ENCODE measurements at regions not wholly inside any gene's neighbourhood (a gene's known extent, or its start where the extent isn't known, plus 50 kb on each side); places are given as distances from the start of the nearest gene placed in this dataset.
A peak's percentile ranks its signal among the peaks of the same experiment; 100 is the strongest.

DNA sequence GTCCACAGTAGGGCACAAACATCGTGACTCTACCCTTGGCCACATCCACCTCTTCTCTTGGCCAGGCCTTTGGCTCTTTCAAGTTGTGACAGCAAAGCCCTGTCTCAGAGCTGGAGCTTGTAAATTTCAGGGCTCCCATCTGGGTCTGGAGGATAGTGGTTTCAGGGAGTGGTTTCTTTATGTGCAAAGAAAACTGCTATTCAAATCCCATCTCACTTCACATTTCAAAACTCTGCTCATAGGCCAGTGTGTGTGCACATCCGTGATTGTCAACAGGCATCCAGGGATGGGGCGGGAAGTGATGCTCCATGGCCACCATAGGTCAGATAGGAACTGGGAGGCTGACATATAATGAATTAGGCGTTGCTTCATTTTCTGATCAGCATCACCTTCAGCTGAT lies 107.8 kb upstream of the IL12B start:
- no peak for DNase-seq
- H3K4me3 ChIP-seq (ENCODE audit: insufficient read depth, low read depth, low read length): no peak overlapping the region
- H3K27me3 ChIP-seq (ENCODE audit: control insufficient read depth, insufficient read depth, low read length): no peaks in the 10 kb centered on the region
- H3K36me3 ChIP-seq (replicated peaks; ENCODE audit: control insufficient read depth, insufficient read depth, low read length): no peaks in the 10 kb centered on the region

DNA sequence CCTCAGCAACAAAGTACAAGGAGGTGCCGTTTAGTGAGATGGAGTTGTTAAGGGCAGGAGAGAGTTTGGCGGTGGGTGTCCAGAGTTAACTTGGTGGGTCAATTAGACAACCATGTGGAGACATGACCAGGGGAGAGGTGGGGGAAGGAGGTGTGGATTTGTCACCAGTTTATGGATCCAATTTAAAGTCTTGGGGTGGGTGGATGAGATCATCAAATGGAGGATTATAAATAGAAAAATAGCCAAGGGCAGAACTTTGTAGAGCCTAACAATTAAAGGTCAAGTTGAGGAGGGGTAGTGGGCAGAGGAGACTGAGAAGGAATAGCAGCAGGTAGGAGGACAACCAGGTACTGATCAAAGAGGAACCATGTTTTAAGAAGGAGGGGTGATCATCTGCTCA lies 108.7 kb upstream of the IL12B start:
- no peak overlapping the region for H3K4me3 ChIP-seq (ENCODE audit: insufficient read depth, low read depth, low read length)
- H3K27me3 ChIP-seq (ENCODE audit: control insufficient read depth, insufficient read depth, low read length): no peaks in the 10 kb centered on the region
- DNase-seq: no peak
- H3K36me3 ChIP-seq (replicated peaks; ENCODE audit: control insufficient read depth, insufficient read depth, low read length): no peaks in the 10 kb centered on the region

DNA sequence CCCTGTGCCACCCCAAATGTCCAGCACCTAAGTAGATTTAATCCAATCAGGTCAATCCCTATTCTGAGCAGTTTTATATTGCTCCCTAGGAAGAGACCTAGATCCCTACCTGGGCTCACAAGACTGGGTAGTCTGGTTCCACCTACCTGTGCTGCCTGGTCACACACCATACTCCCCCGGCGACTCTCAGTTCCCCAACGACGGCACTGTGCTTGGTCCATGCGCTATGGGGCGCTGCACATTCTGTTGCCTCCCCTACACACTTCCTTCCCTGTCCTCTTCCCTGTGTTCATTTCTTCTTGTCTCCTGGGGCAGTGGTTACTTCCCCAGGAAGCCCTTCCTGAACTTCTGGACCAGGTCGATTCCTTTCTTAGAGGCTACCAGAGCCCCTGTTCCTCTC lies 109.9 kb upstream of the IL12B start:
- Histone ChIP-seq H3K4me3 (ENCODE audit: insufficient read depth, low read depth, low read length) (no peak overlapping the region), H3K36me3 (replicated peaks; ENCODE audit: control insufficient read depth, insufficient read depth, low read length) (no peaks in the 10 kb centered on the region), H3K27me3 (ENCODE audit: control insufficient read depth, insufficient read depth, low read length) (no peaks in the 10 kb centered on the region)
- peak; percentile 10 for DNase-seq

DNA sequence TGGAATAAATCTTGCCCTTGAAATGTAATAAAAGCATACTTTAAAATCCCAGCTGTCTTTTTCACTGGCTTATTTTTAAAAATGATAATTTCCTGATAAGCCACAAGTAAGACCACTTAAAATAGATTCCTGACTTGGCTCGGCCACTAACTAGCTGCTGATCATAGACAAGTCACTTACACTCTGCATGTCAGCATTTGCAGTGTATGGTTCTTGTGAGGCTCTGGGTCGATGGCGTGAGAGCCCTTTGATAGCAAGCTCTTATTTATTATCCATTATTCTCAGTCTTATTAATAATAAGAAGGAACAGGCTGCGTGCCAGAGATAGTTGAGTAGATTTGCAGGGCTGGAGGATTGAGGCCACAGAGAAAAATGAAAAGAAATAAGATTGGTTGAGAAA lies 110.7 kb upstream of the IL12B start:
- no peaks in the 10 kb centered on the region for H3K27me3 ChIP-seq (ENCODE audit: control insufficient read depth, insufficient read depth, low read length)
- H3K36me3 ChIP-seq (replicated peaks; ENCODE audit: control insufficient read depth, insufficient read depth, low read length): no peaks in the 10 kb centered on the region
- no peak for DNase-seq
- no peak overlapping the region for H3K4me3 ChIP-seq (ENCODE audit: insufficient read depth, low read depth, low read length)

DNA sequence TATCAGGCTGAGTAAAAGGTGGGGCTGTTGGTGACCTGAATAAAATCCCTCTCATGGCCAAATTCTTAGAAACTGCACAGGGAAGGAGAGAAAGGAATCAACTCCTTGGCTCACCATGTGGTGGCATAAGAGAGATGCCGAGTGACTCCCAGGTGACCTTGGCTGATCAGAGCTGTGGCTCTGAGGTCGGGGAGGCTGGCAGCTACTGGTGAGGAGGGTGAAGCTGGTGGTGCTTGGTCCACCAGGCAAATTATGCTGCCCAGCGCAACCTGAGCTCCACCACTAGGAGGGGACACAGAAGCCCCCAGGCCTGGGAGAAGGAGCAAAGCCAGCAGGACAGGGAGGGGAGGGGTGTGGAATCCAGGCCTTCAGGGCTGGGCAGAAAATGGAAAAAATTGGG lies 111.2 kb upstream of the IL12B start:
- Histone ChIP-seq H3K27me3 (ENCODE audit: control insufficient read depth, insufficient read depth, low read length) (no peaks in the 10 kb centered on the region), H3K36me3 (replicated peaks; ENCODE audit: control insufficient read depth, insufficient read depth, low read length) (no peaks in the 10 kb centered on the region), H3K4me3 (ENCODE audit: insufficient read depth, low read depth, low read length) (no peak overlapping the region)
- DNase-seq: peak; percentile 62

DNA sequence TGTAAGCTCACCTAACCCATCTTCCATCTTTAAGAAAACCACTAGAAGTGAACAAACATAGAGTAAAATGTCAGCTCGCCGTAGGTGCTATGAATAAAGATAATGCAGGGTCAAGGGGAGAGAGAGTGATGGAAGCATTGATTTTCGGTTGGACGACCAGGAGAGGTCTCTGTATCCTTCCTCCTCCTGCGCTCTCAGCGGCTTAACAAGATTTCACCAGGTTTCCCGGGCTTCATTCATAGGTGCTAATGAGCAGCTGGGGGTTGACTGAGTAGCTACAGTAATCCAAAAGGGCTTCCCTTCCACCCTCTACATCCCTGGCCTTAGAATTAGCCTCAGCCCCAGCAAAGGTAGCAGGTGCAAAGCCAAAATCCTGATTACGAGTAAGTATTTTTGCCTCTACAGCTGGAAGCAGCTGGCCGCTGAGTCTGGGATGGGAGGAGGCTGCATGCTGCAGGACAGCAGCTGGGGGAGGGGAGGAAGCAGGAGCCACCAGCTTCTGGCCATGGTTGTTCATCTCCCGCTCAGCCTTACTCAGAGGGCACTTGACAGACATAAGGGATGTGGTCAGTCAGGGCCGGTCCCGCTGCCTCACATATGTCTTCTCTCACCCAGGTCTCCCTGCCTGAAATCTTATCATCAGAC lies 112.0 kb upstream of the IL12B start:
- no peaks in the 10 kb centered on the region for H3K36me3 ChIP-seq (replicated peaks; ENCODE audit: control insufficient read depth, insufficient read depth, low read length)
- peak; percentile 64 for DNase-seq
- H3K4me3 ChIP-seq (ENCODE audit: insufficient read depth, low read depth, low read length): no peak overlapping the region
- no peaks in the 10 kb centered on the region for H3K27me3 ChIP-seq (ENCODE audit: control insufficient read depth, insufficient read depth, low read length)

DNA sequence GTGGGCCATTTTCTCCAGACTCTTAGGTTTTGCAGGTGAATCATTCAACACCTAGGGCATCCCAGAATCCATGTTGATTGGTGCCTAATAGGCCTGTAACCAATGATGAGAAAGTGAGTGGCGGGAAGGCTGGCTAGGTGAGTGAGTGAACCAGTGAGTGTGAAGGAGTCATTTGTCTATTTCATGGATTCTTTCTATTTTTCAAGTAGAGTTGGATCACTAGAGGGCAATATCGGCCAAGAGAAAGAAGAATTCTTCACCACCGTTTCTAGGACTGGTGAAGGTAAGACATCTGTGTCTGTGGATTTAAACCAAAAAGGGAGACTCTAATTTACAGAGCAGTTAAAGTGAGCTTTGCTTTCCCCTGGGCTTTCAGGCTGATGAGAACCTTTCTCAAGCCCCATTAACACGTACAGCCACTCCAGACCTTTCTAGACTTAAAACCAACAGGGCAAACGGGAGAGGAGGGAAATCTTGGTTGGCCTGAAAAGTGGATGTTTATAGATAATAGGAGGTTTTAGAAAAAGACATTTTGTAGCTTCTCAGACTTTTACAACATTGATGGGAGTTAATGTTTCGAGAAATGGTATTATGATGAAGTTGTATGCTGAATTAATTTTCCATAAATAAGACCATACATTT lies 114.3 kb upstream of the IL12B start:
- H3K27me3 ChIP-seq (ENCODE audit: control insufficient read depth, insufficient read depth, low read length): no peaks in the 10 kb centered on the region
- peak; percentile 56 for DNase-seq
- H3K4me3 ChIP-seq (ENCODE audit: insufficient read depth, low read depth, low read length): no peak overlapping the region
- H3K36me3 ChIP-seq (replicated peaks; ENCODE audit: control insufficient read depth, insufficient read depth, low read length): no peaks in the 10 kb centered on the region

DNA sequence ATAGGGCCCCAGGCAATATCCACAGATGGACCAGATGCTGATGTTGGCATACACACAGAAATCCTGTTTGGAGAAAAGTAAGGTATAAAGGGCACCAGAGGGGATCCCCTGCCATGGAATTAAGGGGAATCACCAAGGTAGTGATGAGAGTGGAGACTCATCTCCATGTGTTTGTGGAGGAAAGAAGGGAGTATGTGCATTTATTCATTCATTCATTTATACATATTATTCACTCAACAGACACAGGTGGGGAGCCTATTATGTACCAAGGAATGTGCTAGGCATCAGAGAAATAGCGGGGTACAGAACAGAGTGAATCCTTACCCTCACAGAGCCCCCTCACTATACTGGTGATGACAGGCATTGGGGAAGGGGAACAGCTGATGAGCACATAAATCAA lies 116.8 kb upstream of the IL12B start:
- DNase-seq: no peak
- Histone ChIP-seq H3K4me3 (ENCODE audit: insufficient read depth, low read depth, low read length) (no peak overlapping the region), H3K27me3 (ENCODE audit: control insufficient read depth, insufficient read depth, low read length) (no peaks in the 10 kb centered on the region)

DNA sequence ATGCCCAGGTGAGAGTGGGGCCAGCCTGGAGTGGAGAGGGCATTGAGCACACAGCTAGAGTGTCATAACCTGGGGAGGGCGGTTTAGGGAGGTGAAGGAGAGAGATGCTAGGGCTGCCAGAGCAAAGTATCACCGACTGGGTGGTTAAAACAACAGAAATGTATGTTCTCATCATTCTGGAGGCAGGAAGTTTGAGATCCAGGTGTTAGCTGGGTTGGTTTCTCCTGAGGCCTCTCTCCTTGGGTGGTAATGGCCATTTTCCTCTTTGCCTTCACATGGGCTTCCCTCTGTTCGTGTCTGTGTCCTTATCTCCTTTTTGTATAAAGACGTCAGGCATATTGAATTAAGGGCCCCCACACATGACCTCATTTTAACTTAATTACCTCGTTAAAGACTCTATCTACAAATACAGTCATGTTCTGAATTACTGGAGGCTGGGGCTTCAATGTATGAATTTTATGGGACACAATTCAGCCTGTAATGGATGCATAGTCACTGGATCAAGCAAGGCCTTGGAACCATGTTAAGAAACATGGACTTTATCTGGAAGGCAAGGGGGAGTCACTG lies 118.6 kb upstream of the IL12B start:
- no peaks in the 10 kb centered on the region for H3K36me3 ChIP-seq (replicated peaks; ENCODE audit: control insufficient read depth, insufficient read depth, low read length)
- no peaks in the 10 kb centered on the region for H3K27me3 ChIP-seq (ENCODE audit: control insufficient read depth, insufficient read depth, low read length)
- H3K4me3 ChIP-seq (ENCODE audit: insufficient read depth, low read depth, low read length): no peak overlapping the region
- no peak for DNase-seq

More for the DNA sequence above, 116.8 kb upstream of the IL12B start:
- no peaks in the 10 kb centered on the region for H3K36me3 ChIP-seq (replicated peaks; ENCODE audit: control insufficient read depth, insufficient read depth, low read length)

DNA sequence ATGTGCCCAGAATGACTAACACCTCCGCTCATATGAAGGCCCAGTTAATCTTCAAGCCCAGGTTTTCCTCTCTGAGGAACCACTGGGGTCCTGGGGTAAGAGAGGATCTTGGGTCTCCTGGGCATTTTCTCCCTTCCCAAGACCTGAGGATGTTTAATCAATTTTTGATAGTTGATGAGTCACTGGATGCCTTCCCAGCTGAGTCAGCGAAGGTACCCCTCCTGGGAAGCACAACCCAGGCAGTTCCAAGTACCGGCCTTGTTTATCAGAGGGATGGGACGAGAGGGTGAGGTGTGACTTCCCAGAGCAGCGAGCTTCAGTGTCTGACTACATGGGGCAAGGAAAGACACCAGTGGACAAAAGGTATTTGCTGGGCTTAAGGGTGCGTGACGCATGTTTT lies 119.6 kb upstream of the IL12B start:
- Histone ChIP-seq H3K4me3 (ENCODE audit: insufficient read depth, low read depth, low read length) (no peak overlapping the region), H3K36me3 (replicated peaks; ENCODE audit: control insufficient read depth, insufficient read depth, low read length) (no peaks in the 10 kb centered on the region), H3K27me3 (ENCODE audit: control insufficient read depth, insufficient read depth, low read length) (no peaks in the 10 kb centered on the region)
- no peak for DNase-seq

DNA sequence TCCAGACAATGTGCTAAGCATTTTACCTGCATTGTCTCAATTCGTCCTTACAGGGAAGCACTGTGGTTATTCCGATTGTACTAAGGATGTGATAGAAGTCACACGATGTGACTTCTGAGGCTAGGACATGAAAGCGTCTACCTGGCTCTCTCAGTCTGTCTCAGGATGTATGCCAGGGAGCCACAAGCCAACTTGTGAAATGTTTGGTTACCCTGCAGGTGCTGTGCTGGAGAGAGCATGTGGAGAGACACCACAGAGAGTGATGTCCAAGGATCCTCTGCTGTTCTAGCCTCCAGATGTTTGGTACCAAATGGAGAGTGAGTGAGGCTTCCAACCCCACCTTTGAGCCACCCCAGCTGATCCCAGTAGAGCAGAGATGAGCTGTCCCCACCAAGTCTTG lies 120.1 kb upstream of the IL12B start:
- no peak overlapping the region for H3K4me3 ChIP-seq (ENCODE audit: insufficient read depth, low read depth, low read length)
- H3K27me3 ChIP-seq (ENCODE audit: control insufficient read depth, insufficient read depth, low read length): no peaks in the 10 kb centered on the region
- no peak for DNase-seq
- no peaks in the 10 kb centered on the region for H3K36me3 ChIP-seq (replicated peaks; ENCODE audit: control insufficient read depth, insufficient read depth, low read length)

DNA sequence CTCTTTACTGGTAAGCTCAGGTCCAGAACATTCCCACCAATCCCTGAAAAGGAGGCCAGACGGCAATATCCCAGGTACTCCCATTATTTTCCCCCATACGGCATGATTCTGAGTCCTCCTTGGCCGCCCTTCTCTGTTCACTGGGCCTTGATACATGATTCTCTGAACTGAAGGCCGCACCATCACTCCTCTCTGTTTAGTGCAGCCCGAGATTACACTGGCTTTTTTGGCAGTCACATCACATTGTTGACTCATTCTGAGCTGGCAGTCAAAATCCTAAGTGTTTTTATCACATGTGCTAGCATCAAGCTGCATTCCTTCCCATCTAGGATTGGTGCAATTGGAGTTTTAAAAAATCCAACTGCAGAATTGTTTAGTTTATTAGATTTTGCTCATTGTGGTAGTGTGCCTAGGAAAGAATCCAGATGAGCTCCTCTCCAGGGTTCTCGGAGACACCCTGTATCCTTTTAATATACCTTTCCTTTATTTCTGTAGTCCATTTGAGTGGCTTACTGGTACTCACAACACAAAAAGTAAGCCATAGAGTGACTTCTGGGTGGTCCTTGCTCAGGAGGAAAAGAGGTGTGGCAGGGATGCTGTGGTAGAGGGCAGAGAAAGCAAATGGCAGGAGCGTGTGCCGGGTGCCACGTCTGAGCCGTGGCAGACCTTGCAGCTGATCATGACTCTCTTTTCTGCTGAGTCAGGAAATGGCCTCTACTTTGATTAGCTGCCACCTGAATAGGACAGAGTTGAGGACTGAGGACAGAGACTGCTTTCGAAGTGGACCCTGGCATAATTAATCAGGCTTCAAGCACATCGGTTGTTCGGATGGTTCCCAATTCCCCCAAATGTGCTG lies 121.1 kb upstream of the IL12B start:
- Histone ChIP-seq H3K27me3 (ENCODE audit: control insufficient read depth, insufficient read depth, low read length) (no peaks in the 10 kb centered on the region), H3K36me3 (replicated peaks; ENCODE audit: control insufficient read depth, insufficient read depth, low read length) (no peaks in the 10 kb centered on the region), H3K4me3 (ENCODE audit: insufficient read depth, low read depth, low read length) (no peak overlapping the region)
- DNase-seq: no peak

DNA sequence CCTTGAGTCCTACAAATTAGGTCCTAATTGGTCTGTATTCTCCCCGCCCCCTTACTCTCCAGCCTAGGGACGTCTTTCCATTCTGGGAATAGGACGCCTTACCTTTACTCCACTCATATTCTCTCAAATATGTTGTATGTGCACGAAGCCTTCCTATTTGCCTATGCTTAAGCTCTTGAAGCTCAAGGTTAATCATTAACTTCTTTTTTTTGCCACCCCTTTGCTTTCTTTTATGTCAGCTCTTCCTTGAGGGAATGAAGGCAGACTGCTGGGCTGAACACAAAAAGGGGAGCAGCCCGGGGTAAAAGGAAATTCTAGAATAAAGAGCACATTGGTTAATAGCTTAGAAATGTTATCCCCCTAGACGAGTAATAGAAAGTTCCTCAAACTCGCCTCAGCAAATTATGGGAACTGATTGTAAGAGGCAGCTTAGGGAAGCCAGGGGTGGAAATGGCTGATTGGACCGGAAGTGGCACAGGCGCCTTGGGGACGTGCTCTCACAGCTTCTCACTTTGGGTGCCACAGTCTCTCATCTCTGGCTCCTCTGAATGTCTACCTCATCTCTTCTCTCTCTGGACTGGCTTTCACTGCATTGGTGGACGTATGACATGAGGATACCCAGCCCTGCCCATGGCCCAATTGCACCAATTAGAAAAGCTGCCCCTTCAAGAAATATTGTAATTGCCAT lies 122.3 kb upstream of the IL12B start:
- H3K4me3 ChIP-seq (ENCODE audit: insufficient read depth, low read depth, low read length): no peak overlapping the region
- no peaks in the 10 kb centered on the region for H3K36me3 ChIP-seq (replicated peaks; ENCODE audit: control insufficient read depth, insufficient read depth, low read length)
- H3K27me3 ChIP-seq (ENCODE audit: control insufficient read depth, insufficient read depth, low read length): no peaks in the 10 kb centered on the region
- no peak for DNase-seq

DNA sequence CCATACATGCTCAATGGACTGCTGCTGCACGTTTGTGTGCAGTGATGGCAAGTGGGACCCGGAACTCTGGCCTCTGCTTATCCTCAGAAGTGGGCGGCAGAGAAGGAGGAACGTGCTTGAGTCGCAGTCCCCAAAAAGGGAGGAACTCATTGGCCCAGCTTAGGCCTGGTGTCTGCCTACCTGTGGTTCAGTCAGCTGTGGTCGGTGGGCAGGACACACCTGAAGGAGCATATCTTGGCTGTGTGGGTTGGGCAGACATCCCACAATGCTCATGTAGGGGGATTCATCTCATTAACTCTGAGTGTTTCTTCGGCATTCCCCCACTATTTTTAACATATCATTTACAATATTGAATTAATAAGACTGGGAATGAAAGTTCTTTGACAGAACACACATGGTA lies 122.9 kb upstream of the IL12B start:
- DNase-seq: no peak

More for the DNA sequence above, 122.9 kb upstream of the IL12B start:
- H3K36me3 ChIP-seq (replicated peaks; ENCODE audit: control insufficient read depth, insufficient read depth, low read length): no peaks in the 10 kb centered on the region
- no peaks in the 10 kb centered on the region for H3K27me3 ChIP-seq (ENCODE audit: control insufficient read depth, insufficient read depth, low read length)
- no peak overlapping the region for H3K4me3 ChIP-seq (ENCODE audit: insufficient read depth, low read depth, low read length)

All from H7 (cell line).